ENCODE measurements at regions not wholly inside any gene's neighbourhood (a gene's known extent, or its start where the extent isn't known, plus 50 kb on each side); places are given as distances from the start of the nearest gene placed in this dataset.
"Not testable (repeated sequence)": the region's sequence is repeated elsewhere in the genome, so short reads cannot be mapped to it uniquely, and the experiment has no call there.

- no peaks in the 10 kb centered on the region for H4K20me1 ChIP-seq (ENCODE audit: insufficient read depth, low read depth, low read length)
- H3K79me2 ChIP-seq (ENCODE audit: low read length), result no peaks in the 10 kb centered on the region
Observed at GRCh38 chr11:98728421-98728820, 292.3 kb upstream of the CNTN5 start.

GRCh38 chr11:98729118-98729517, 291.6 kb upstream of the CNTN5 start:
- Histone ChIP-seq H3K4me1 (ENCODE audit: low read length) (no peaks in the 10 kb centered on the region), H3K79me2 (ENCODE audit: low read length) (no peaks in the 10 kb centered on the region), H2AFZ (ENCODE audit: low read length) (no peak overlapping the region), H3K36me3 (ENCODE audit: insufficient read depth, low read length) (no peaks in the 10 kb centered on the region), H3K9me2 (replicated peaks; ENCODE audit: insufficient read depth, low read length) (no peaks in the 10 kb centered on the region), H3K27me3 (ENCODE audit: low read length) (no peaks in the 10 kb centered on the region), H3K4me2 (ENCODE audit: low read depth, low read length, poor library complexity, severe bottlenecking) (no peak overlapping the region), H3K9ac (ENCODE audit: low read length) (no peak overlapping the region), H3K27ac (ENCODE audit: low read length) (no peak overlapping the region), H3K4me3 (ENCODE audit: low read length) (no peak overlapping the region), H4K20me1 (ENCODE audit: insufficient read depth, low read depth, low read length) (no peaks in the 10 kb centered on the region), H3K9me3 (ENCODE audit: low read length) (peaks cover 73% of the 10 kb centered on the region)
- DNase-seq, result no peak

More at GRCh38 chr11:98728421-98728820, 292.3 kb upstream of the CNTN5 start:
- DNase-seq, result no peak
- H3K4me3 ChIP-seq (ENCODE audit: low read length), result no peak overlapping the region
- H3K4me2 ChIP-seq (ENCODE audit: low read depth, low read length, poor library complexity, severe bottlenecking), result no peak overlapping the region
- H3K27ac ChIP-seq (ENCODE audit: low read length), result no peak overlapping the region
- H3K9ac ChIP-seq (ENCODE audit: low read length), result no peak overlapping the region
- H2AFZ ChIP-seq (ENCODE audit: low read length), result no peak overlapping the region
- H3K36me3 ChIP-seq (ENCODE audit: insufficient read depth, low read length), result no peaks in the 10 kb centered on the region
- H3K9me2 ChIP-seq (replicated peaks; ENCODE audit: insufficient read depth, low read length), result no peaks in the 10 kb centered on the region
- H3K9me3 ChIP-seq (ENCODE audit: low read length), result peaks cover 71% of the 10 kb centered on the region
- no peaks in the 10 kb centered on the region for H3K27me3 ChIP-seq (ENCODE audit: low read length)
- H3K4me1 ChIP-seq (ENCODE audit: low read length), result no peaks in the 10 kb centered on the region

- no peaks in the 10 kb centered on the region for H3K79me2 ChIP-seq (ENCODE audit: low read length)
- no peak overlapping the region for H3K9ac ChIP-seq (ENCODE audit: low read length)
- H3K27me3 ChIP-seq (ENCODE audit: low read length), result no peaks in the 10 kb centered on the region
- no peaks in the 10 kb centered on the region for H3K36me3 ChIP-seq (ENCODE audit: insufficient read depth, low read length)
- H3K4me2 ChIP-seq (ENCODE audit: low read depth, low read length, poor library complexity, severe bottlenecking), result no peak overlapping the region
- no peaks in the 10 kb centered on the region for H3K4me1 ChIP-seq (ENCODE audit: low read length)
- DNase-seq, result no peak
- H2AFZ ChIP-seq (ENCODE audit: low read length), result no peak overlapping the region
- H4K20me1 ChIP-seq (ENCODE audit: insufficient read depth, low read depth, low read length), result no peaks in the 10 kb centered on the region
- no peak overlapping the region for H3K4me3 ChIP-seq (ENCODE audit: low read length)
- H3K9me3 ChIP-seq (ENCODE audit: low read length), result peaks cover 65% of the 10 kb centered on the region
- H3K9me2 ChIP-seq (replicated peaks; ENCODE audit: insufficient read depth, low read length), result no peaks in the 10 kb centered on the region
- no peak overlapping the region for H3K27ac ChIP-seq (ENCODE audit: low read length)
Observed at GRCh38 chr11:98732947-98733346, 287.8 kb upstream of the CNTN5 start.

- not testable (repeated sequence) for H3K4me3 ChIP-seq (ENCODE audit: low read length); H3K36me3 ChIP-seq (ENCODE audit: insufficient read depth, low read length); H3K9ac ChIP-seq (ENCODE audit: low read length); H4K20me1 ChIP-seq (ENCODE audit: insufficient read depth, low read depth, low read length); DNase-seq; H3K4me1 ChIP-seq (ENCODE audit: low read length); H3K4me2 ChIP-seq (ENCODE audit: low read depth, low read length, poor library complexity, severe bottlenecking); H3K79me2 ChIP-seq (ENCODE audit: low read length); H2AFZ ChIP-seq (ENCODE audit: low read length); H3K9me2 ChIP-seq (replicated peaks; ENCODE audit: insufficient read depth, low read length); H3K27ac ChIP-seq (ENCODE audit: low read length); H3K27me3 ChIP-seq (ENCODE audit: low read length)
- H3K9me3 ChIP-seq (ENCODE audit: low read length), result peaks cover 61% of the 10 kb centered on the region
Observed at GRCh38 chr11:98733378-98733777, 287.4 kb upstream of the CNTN5 start.

GRCh38 chr11:98734686-98735085, 286.1 kb upstream of the CNTN5 start:
- Histone ChIP-seq H3K4me3 (ENCODE audit: low read length) (no peak overlapping the region), H3K9me2 (replicated peaks; ENCODE audit: insufficient read depth, low read length) (no peaks in the 10 kb centered on the region), H3K27me3 (ENCODE audit: low read length) (no peaks in the 10 kb centered on the region), H3K27ac (ENCODE audit: low read length) (no peak overlapping the region), H3K79me2 (ENCODE audit: low read length) (no peaks in the 10 kb centered on the region), H3K4me2 (ENCODE audit: low read depth, low read length, poor library complexity, severe bottlenecking) (no peak overlapping the region), H2AFZ (ENCODE audit: low read length) (no peak overlapping the region), H3K9me3 (ENCODE audit: low read length) (peaks cover 66% of the 10 kb centered on the region), H3K9ac (ENCODE audit: low read length) (no peak overlapping the region), H3K36me3 (ENCODE audit: insufficient read depth, low read length) (no peaks in the 10 kb centered on the region), H4K20me1 (ENCODE audit: insufficient read depth, low read depth, low read length) (no peaks in the 10 kb centered on the region), H3K4me1 (ENCODE audit: low read length) (no peaks in the 10 kb centered on the region)
- DNase-seq, result no peak

- Histone ChIP-seq H3K79me2 (ENCODE audit: low read length) (no peaks in the 10 kb centered on the region), H2AFZ (ENCODE audit: low read length) (no peak overlapping the region), H3K4me2 (ENCODE audit: low read depth, low read length, poor library complexity, severe bottlenecking) (no peak overlapping the region), H3K4me1 (ENCODE audit: low read length) (no peaks in the 10 kb centered on the region), H3K9me2 (replicated peaks; ENCODE audit: insufficient read depth, low read length) (no peaks in the 10 kb centered on the region), H4K20me1 (ENCODE audit: insufficient read depth, low read depth, low read length) (no peaks in the 10 kb centered on the region), H3K27ac (ENCODE audit: low read length) (no peak overlapping the region), H3K9me3 (ENCODE audit: low read length) (peaks cover 72% of the 10 kb centered on the region), H3K9ac (ENCODE audit: low read length) (no peak overlapping the region), H3K36me3 (ENCODE audit: insufficient read depth, low read length) (no peaks in the 10 kb centered on the region), H3K4me3 (ENCODE audit: low read length) (no peak overlapping the region), H3K27me3 (ENCODE audit: low read length) (no peaks in the 10 kb centered on the region)
- no peak for DNase-seq
Observed at GRCh38 chr11:98736833-98737232, 283.9 kb upstream of the CNTN5 start.

- Histone ChIP-seq H3K9me3 (ENCODE audit: low read length) (peaks cover 74% of the 10 kb centered on the region), H3K9ac (ENCODE audit: low read length) (no peak overlapping the region), H3K79me2 (ENCODE audit: low read length) (no peaks in the 10 kb centered on the region), H3K27ac (ENCODE audit: low read length) (no peak overlapping the region), H3K4me1 (ENCODE audit: low read length) (no peaks in the 10 kb centered on the region), H4K20me1 (ENCODE audit: insufficient read depth, low read depth, low read length) (no peaks in the 10 kb centered on the region), H3K36me3 (ENCODE audit: insufficient read depth, low read length) (no peaks in the 10 kb centered on the region), H3K4me3 (ENCODE audit: low read length) (no peak overlapping the region), H3K27me3 (ENCODE audit: low read length) (no peaks in the 10 kb centered on the region), H3K9me2 (replicated peaks; ENCODE audit: insufficient read depth, low read length) (no peaks in the 10 kb centered on the region), H2AFZ (ENCODE audit: low read length) (no peak overlapping the region), H3K4me2 (ENCODE audit: low read depth, low read length, poor library complexity, severe bottlenecking) (no peak overlapping the region)
- DNase-seq, result no peak
Observed at GRCh38 chr11:98740321-98740720, 280.4 kb upstream of the CNTN5 start.

- H4K20me1 ChIP-seq (ENCODE audit: insufficient read depth, low read depth, low read length); H2AFZ ChIP-seq (ENCODE audit: low read length); H3K27ac ChIP-seq (ENCODE audit: low read length); H3K4me2 ChIP-seq (ENCODE audit: low read depth, low read length, poor library complexity, severe bottlenecking); H3K4me3 ChIP-seq (ENCODE audit: low read length); H3K9ac ChIP-seq (ENCODE audit: low read length); H3K9me2 ChIP-seq (replicated peaks; ENCODE audit: insufficient read depth, low read length); H3K27me3 ChIP-seq (ENCODE audit: low read length); H3K4me1 ChIP-seq (ENCODE audit: low read length); H3K36me3 ChIP-seq (ENCODE audit: insufficient read depth, low read length); H3K79me2 ChIP-seq (ENCODE audit: low read length); DNase-seq: not testable (repeated sequence)
- peaks cover 67% of the 10 kb centered on the region for H3K9me3 ChIP-seq (ENCODE audit: low read length)
Observed at GRCh38 chr11:98763446-98763845, 257.3 kb upstream of the CNTN5 start.

GRCh38 chr11:98766903-98767302, 253.8 kb upstream of the CNTN5 start:
- Histone ChIP-seq H3K4me3 (ENCODE audit: low read length) (no peak overlapping the region), H3K36me3 (ENCODE audit: insufficient read depth, low read length) (0 out of 2 replicates have a peak, but pooled peaks cover 5% of the 10 kb centered on the region), H3K4me1 (ENCODE audit: low read length) (no peaks in the 10 kb centered on the region), H3K9ac (ENCODE audit: low read length) (no peak overlapping the region), H3K79me2 (ENCODE audit: low read length) (no peaks in the 10 kb centered on the region), H3K27me3 (ENCODE audit: low read length) (no peaks in the 10 kb centered on the region), H2AFZ (ENCODE audit: low read length) (no peak overlapping the region), H3K27ac (ENCODE audit: low read length) (no peak overlapping the region), H3K9me3 (ENCODE audit: low read length) (peaks cover 62% of the 10 kb centered on the region), H3K4me2 (ENCODE audit: low read depth, low read length, poor library complexity, severe bottlenecking) (no peak overlapping the region), H4K20me1 (ENCODE audit: insufficient read depth, low read depth, low read length) (no peaks in the 10 kb centered on the region), H3K9me2 (replicated peaks; ENCODE audit: insufficient read depth, low read length) (no peaks in the 10 kb centered on the region)
- DNase-seq, result no peak
